ENCODE measurements at regions not wholly inside any gene's neighbourhood (a gene's known extent, or its start where the extent isn't known, plus 50 kb on each side); places are given as distances from the start of the nearest gene placed in this dataset.

DNA sequence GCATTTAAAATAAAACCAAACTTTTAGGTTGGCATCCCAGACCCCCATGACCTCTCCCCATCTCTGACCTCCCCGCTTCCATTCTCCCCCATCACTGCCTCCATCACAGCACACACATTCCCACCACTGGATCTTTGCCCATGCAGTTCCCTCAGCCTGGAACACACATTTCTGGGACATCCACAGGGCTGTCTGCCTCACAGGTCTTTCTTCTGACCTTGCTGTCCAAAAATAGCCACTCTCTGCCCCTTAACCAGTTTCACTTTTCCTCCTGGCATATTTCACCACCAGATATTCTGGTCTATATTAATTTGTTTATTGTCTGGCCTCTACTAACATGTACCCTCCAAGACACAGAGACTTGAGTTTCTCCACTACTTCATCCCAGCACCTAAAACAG lies 75.2 kb upstream of the PRDM11 start:
- H3K36me3 ChIP-seq (ENCODE audit: control insufficient read depth in 1 of 2, insufficient read depth in 2 of 2, low read depth in 1 of 2, low read length in 2 of 2): no peaks in the 10 kb centered on the region
- H3K4me3 ChIP-seq (ENCODE audit: insufficient read depth in 1 of 2, low read depth in 1 of 2, low read length in 2 of 2): no peak overlapping the region
- H3K79me1 ChIP-seq (replicated peaks; ENCODE audit: low read length, poor library complexity, severe bottlenecking): no peaks in the 10 kb centered on the region
- no peak overlapping the region for H3K4ac ChIP-seq (ENCODE audit: low read depth in 1 of 2, low read length in 2 of 2)
- H2AK5ac ChIP-seq (ENCODE audit: low read length, severe bottlenecking): no peak overlapping the region
- peaks cover 49 to 59% of the 10 kb centered on the region in 2 experiments for H3K27me3 ChIP-seq (ENCODE audit: control insufficient read depth in 1 of 2, insufficient read depth in 1 of 2, low read length in 2 of 2)
- no peak overlapping the region for H3K9ac ChIP-seq (ENCODE audit: low read length)
- WGBS: 95% methylated on average over 1 of the region's 1 CpG
- no peak overlapping the region for H2BK5ac ChIP-seq (ENCODE audit: low read depth, low read length, poor library complexity, severe bottlenecking)
- no peak overlapping the region for H3K4me2 ChIP-seq (ENCODE audit: low read length, poor library complexity, severe bottlenecking)
- no peaks in the 10 kb centered on the region for H3K4me1 ChIP-seq (ENCODE audit: control insufficient read depth, insufficient read depth, low read depth, low read length)
- DNase-seq: no peak
- H2BK12ac ChIP-seq (ENCODE audit: low read length in 2 of 2): no peak overlapping the region
- no peak overlapping the region for H3K23ac ChIP-seq (ENCODE audit: low read length in 2 of 2)
- H2AFZ ChIP-seq (ENCODE audit: low read depth, low read length): no peak overlapping the region
- no peak overlapping the region for H2BK120ac ChIP-seq (ENCODE audit: low read depth, low read length)
- H4K91ac ChIP-seq (ENCODE audit: low read length): no peak overlapping the region
- no peak overlapping the region for H2BK15ac ChIP-seq (ENCODE audit: low read depth, poor library complexity, severe bottlenecking)
- H3K14ac ChIP-seq (ENCODE audit: low read length in 2 of 2): no peak overlapping the region
- peaks cover 9% of the 10 kb centered on the region for H3K9me3 ChIP-seq (ENCODE audit: control insufficient read depth, low read length)
- no peak overlapping the region for H3K18ac ChIP-seq (ENCODE audit: low read depth in 1 of 2, low read length in 2 of 2)
- H3K27ac ChIP-seq (ENCODE audit: low read length, poor library complexity, severe bottlenecking): no peak overlapping the region
- H4K8ac ChIP-seq (ENCODE audit: low read length): no peak overlapping the region

DNA sequence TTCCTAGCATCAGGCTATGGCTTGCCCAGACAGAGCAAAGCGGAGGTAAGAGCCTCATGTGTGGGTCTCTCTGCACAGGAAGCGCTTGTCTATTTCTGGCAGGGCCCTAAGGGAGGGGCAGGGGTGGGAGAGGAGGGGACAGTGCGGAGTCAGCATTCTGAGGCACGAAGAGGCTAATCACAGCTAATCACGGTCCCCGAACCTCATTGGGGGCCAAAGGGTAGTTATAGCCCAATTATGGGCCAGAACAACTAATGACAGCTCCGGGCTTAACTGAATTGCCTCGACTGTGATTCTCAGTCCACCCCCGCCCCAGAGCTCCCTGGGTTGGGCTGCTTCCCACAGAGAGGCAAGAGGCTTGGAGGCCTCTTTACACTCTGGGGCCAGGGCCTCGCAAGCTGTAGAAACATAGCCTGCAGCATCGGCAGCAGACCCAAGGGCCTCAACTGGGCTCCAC lies 72.7 kb upstream of the PRDM11 start:
- H3K4me2 ChIP-seq (ENCODE audit: low read length, poor library complexity, severe bottlenecking): no peak overlapping the region
- no peaks in the 10 kb centered on the region for H3K9me3 ChIP-seq (ENCODE audit: control insufficient read depth, low read length)
- no peak overlapping the region for H3K9ac ChIP-seq (ENCODE audit: low read length)
- H2AFZ ChIP-seq (ENCODE audit: low read depth, low read length): no peak overlapping the region
- H3K4ac ChIP-seq (ENCODE audit: low read depth in 1 of 2, low read length in 2 of 2): peak overlapping the region; percentile 71 to 73
- no peaks in the 10 kb centered on the region for H3K79me1 ChIP-seq (replicated peaks; ENCODE audit: low read length, poor library complexity, severe bottlenecking)
- H4K8ac ChIP-seq (ENCODE audit: low read length): peak overlapping the region; percentile 90
- H3K27me3 ChIP-seq (ENCODE audit: control insufficient read depth in 1 of 2, insufficient read depth in 1 of 2, low read length in 2 of 2): peaks cover 48 to 66% of the 10 kb centered on the region in 2 experiments
- H3K4me3 ChIP-seq (ENCODE audit: insufficient read depth in 1 of 2, low read depth in 1 of 2, low read length in 2 of 2): no peak overlapping the region
- peak overlapping the region; percentile 1 for H2BK15ac ChIP-seq (ENCODE audit: low read depth, poor library complexity, severe bottlenecking)
- no peak overlapping the region for H2BK5ac ChIP-seq (ENCODE audit: low read depth, low read length, poor library complexity, severe bottlenecking)
- H2BK120ac ChIP-seq (ENCODE audit: low read depth, low read length): no peak overlapping the region
- H4K91ac ChIP-seq (ENCODE audit: low read length): peak overlapping the region; percentile 34
- H3K4me1 ChIP-seq (ENCODE audit: control insufficient read depth, insufficient read depth, low read depth, low read length): no peaks in the 10 kb centered on the region
- H3K14ac ChIP-seq (ENCODE audit: low read length in 2 of 2): peak overlapping the region in 1 of 2 experiments; percentile 69
- no peak overlapping the region for H2AK5ac ChIP-seq (ENCODE audit: low read length, severe bottlenecking)
- peak overlapping the region; percentile 25 to 45 for H2BK12ac ChIP-seq (ENCODE audit: low read length in 2 of 2)
- DNase-seq: no peak
- no peaks in the 10 kb centered on the region for H3K36me3 ChIP-seq (ENCODE audit: control insufficient read depth in 1 of 2, insufficient read depth in 2 of 2, low read depth in 1 of 2, low read length in 2 of 2)
- no peak overlapping the region for H3K27ac ChIP-seq (ENCODE audit: low read length, poor library complexity, severe bottlenecking)
- H3K18ac ChIP-seq (ENCODE audit: low read depth in 1 of 2, low read length in 2 of 2): peak overlapping the region; percentile 38 to 77
- H3K23ac ChIP-seq (ENCODE audit: low read length in 2 of 2): peak overlapping the region in 1 of 2 experiments; percentile 29
- whole genome bisulfite sequencing: 36% methylated on average over 11 of the region's 11 CpGs

DNA sequence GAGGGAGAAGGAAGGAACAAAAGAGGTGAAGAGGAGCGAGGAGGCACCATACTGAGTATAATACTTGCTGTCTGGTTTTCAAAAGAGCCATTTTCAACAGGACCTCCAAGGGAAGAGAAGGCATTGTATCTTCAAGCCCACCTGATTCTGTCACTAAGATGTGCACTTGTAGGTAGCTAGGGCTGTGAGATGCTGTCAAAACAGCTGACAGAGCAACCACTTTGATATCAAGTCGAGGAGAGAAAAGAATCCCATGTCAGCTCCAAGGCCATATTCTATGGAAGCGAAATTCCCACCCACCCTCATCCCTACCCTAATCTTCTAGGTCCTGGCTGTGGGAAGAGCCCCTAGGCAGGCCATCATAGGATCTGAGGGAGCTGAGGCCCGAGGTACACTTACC lies 70.9 kb upstream of the PRDM11 start:
- WGBS: 79% methylated on average over 2 of the region's 4 CpGs
- Histone ChIP-seq H3K18ac (ENCODE audit: low read depth in 1 of 2, low read length in 2 of 2) (no peak overlapping the region), H2AFZ (ENCODE audit: low read depth, low read length) (no peak overlapping the region)

DNA sequence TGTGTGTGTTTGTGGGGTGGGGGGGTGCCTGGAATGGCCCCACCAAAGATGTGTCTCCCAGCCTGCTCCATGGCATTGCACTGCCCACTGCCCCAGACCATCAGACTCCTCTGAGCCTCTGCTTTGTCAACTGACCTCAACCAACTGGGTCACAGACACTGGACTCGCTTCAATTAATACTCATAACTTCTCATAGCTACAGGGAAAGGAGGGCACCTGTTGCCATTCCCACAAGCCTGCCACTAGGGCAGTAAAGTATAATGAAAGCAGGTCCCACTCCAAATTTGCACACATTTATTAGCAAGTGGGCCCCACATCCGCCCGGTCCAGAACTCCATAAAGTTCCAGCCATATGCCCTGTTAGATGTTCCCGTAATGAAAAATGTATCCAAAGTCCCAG lies 70.5 kb upstream of the PRDM11 start:
- 95% methylated on average over 4 of the region's 4 CpGs for WGBS
- no peak overlapping the region for H3K27ac ChIP-seq (ENCODE audit: low read length, poor library complexity, severe bottlenecking)
- H3K23ac ChIP-seq (ENCODE audit: low read length in 2 of 2): no peak overlapping the region
- no peak overlapping the region for H3K14ac ChIP-seq (ENCODE audit: low read length in 2 of 2)
- no peak overlapping the region for H3K4ac ChIP-seq (ENCODE audit: low read depth in 1 of 2, low read length in 2 of 2)
- H3K4me3 ChIP-seq (ENCODE audit: insufficient read depth in 1 of 2, low read depth in 1 of 2, low read length in 2 of 2): no peak overlapping the region
- no peaks in the 10 kb centered on the region for H3K9me3 ChIP-seq (ENCODE audit: control insufficient read depth, low read length)
- H3K27me3 ChIP-seq (ENCODE audit: control insufficient read depth in 1 of 2, insufficient read depth in 1 of 2, low read length in 2 of 2): peaks cover 31 to 52% of the 10 kb centered on the region in 2 experiments
- no peak overlapping the region for H4K91ac ChIP-seq (ENCODE audit: low read length)
- DNase-seq: no peak
- no peak overlapping the region for H2BK120ac ChIP-seq (ENCODE audit: low read depth, low read length)
- no peak overlapping the region for H3K4me2 ChIP-seq (ENCODE audit: low read length, poor library complexity, severe bottlenecking)
- H2BK12ac ChIP-seq (ENCODE audit: low read length in 2 of 2): no peak overlapping the region
- peaks cover 5% of the 10 kb centered on the region for H3K4me1 ChIP-seq (ENCODE audit: control insufficient read depth, insufficient read depth, low read depth, low read length)
- H2AFZ ChIP-seq (ENCODE audit: low read depth, low read length): no peak overlapping the region
- no peak overlapping the region for H3K9ac ChIP-seq (ENCODE audit: low read length)
- H2BK15ac ChIP-seq (ENCODE audit: low read depth, poor library complexity, severe bottlenecking): no peak overlapping the region
- H2BK5ac ChIP-seq (ENCODE audit: low read depth, low read length, poor library complexity, severe bottlenecking): no peak overlapping the region
- no peaks in the 10 kb centered on the region for H3K36me3 ChIP-seq (ENCODE audit: control insufficient read depth in 1 of 2, insufficient read depth in 2 of 2, low read depth in 1 of 2, low read length in 2 of 2)
- H3K18ac ChIP-seq (ENCODE audit: low read depth in 1 of 2, low read length in 2 of 2): no peak overlapping the region
- no peaks in the 10 kb centered on the region for H3K79me1 ChIP-seq (replicated peaks; ENCODE audit: low read length, poor library complexity, severe bottlenecking)
- H2AK5ac ChIP-seq (ENCODE audit: low read length, severe bottlenecking): no peak overlapping the region
- H4K8ac ChIP-seq (ENCODE audit: low read length): no peak overlapping the region

More for the DNA sequence above, 70.9 kb upstream of the PRDM11 start:
- Histone ChIP-seq H2BK5ac (ENCODE audit: low read depth, low read length, poor library complexity, severe bottlenecking) (no peak overlapping the region), H3K23ac (ENCODE audit: low read length in 2 of 2) (no peak overlapping the region), H2BK12ac (ENCODE audit: low read length in 2 of 2) (no peak overlapping the region), H2AK5ac (ENCODE audit: low read length, severe bottlenecking) (no peak overlapping the region), H4K8ac (ENCODE audit: low read length) (no peak overlapping the region), H3K14ac (ENCODE audit: low read length in 2 of 2) (no peak overlapping the region), H3K27me3 (ENCODE audit: control insufficient read depth in 1 of 2, insufficient read depth in 1 of 2, low read length in 2 of 2) (peaks cover 33 to 57% of the 10 kb centered on the region in 2 experiments), H2BK15ac (ENCODE audit: low read depth, poor library complexity, severe bottlenecking) (no peak overlapping the region), H3K9ac (ENCODE audit: low read length) (no peak overlapping the region), H3K4me3 (ENCODE audit: insufficient read depth in 1 of 2, low read depth in 1 of 2, low read length in 2 of 2) (no peak overlapping the region), H3K36me3 (ENCODE audit: control insufficient read depth in 1 of 2, insufficient read depth in 2 of 2, low read depth in 1 of 2, low read length in 2 of 2) (no peaks in the 10 kb centered on the region), H2BK120ac (ENCODE audit: low read depth, low read length) (no peak overlapping the region), H3K27ac (ENCODE audit: low read length, poor library complexity, severe bottlenecking) (no peak overlapping the region), H3K79me1 (replicated peaks; ENCODE audit: low read length, poor library complexity, severe bottlenecking) (no peaks in the 10 kb centered on the region), H3K4me1 (ENCODE audit: control insufficient read depth, insufficient read depth, low read depth, low read length) (peaks cover 5% of the 10 kb centered on the region), H3K9me3 (ENCODE audit: control insufficient read depth, low read length) (no peaks in the 10 kb centered on the region), H3K4me2 (ENCODE audit: low read length, poor library complexity, severe bottlenecking) (no peak overlapping the region), H3K4ac (ENCODE audit: low read depth in 1 of 2, low read length in 2 of 2) (no peak overlapping the region), H4K91ac (ENCODE audit: low read length) (no peak overlapping the region)
- no peak for DNase-seq

Data from mesenchymal stem cell (in vitro differentiated cells and primary cell).